ENCODE measurements at regions not wholly inside any gene's neighbourhood (a gene's known extent, or its start where the extent isn't known, plus 50 kb on each side); places are given as distances from the start of the nearest gene placed in this dataset.

DNA sequence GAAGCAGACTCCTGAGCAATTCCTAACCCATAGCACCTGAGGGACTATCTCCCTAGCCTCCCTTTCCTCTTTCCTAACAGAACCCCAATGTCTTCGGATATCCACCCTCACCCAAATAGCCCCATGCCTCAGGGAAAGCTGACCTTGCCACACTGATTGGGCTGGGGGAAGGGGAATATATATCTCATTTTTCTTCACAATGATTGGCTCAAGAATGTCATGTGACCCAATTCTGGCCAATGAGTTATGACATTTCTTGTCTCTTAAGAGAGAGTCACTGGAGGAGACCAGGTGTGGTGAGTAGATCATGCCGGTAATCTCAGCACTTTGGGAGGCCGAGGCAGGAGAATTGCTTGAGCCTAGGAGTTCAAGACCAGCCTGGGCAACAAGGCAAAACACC is 71.9 kb upstream of the NLK start:
- in situ Hi-C loops (cut with MboI; ENCODE audit: low sequenced_read_pairs), result no loop called here

DNA sequence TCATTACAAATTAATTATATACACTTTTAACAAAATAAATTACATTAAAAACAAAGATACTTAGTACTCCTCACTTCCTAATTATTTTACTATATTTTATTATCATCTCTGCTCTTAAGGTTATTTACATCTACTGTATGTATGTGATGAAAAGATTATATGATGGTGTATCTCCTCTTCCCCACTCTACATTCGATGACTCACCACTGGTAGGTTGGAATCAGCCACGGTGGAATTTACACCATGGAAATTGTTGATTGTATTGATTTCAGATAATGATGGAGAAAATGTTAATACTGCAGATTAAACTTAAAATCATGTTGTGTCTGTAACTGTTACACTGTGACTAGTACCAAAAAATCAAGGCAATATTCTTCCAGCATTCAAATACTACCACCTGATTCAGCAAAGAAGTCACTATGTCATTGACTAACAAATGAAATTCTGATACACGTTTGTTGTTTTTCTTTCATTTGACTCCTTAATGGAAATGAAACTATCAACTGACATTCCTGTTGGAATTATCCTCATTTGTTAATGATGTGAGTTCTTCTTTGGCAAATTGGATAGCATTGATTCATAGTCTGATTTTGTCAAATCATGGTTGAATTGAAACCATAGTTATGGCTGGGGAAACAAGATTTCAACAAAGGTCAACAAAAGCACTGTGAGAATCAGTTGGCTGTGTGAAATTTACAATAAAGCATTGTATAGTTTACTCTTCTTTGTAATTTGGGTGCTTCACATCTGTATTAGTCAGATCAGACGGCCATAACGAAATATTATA is 69.0 kb upstream of the NLK start:
- in situ Hi-C loops (cut with MboI; ENCODE audit: low sequenced_read_pairs), result no loop called here

DNA sequence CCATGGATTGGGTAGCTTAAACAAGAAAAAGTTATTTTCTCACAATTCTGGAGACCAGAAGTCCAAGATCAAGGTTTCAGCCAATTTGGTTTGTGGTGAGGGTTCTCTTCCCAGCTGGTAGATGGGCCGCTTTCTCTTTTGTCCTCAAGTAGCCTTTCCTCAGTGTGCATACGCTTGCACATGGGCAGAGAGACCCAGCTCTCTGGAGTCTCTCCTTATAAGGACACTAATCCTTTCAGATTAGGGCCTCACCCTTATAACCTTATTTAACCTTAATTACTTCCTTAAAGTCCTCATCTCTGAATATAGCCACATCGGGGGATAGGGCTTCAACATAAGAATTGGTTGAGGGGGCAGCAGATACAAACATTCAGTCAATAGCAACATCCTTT is 68.4 kb upstream of the NLK start:
- in situ Hi-C loops (cut with MboI; ENCODE audit: low sequenced_read_pairs), result no loop called here

DNA sequence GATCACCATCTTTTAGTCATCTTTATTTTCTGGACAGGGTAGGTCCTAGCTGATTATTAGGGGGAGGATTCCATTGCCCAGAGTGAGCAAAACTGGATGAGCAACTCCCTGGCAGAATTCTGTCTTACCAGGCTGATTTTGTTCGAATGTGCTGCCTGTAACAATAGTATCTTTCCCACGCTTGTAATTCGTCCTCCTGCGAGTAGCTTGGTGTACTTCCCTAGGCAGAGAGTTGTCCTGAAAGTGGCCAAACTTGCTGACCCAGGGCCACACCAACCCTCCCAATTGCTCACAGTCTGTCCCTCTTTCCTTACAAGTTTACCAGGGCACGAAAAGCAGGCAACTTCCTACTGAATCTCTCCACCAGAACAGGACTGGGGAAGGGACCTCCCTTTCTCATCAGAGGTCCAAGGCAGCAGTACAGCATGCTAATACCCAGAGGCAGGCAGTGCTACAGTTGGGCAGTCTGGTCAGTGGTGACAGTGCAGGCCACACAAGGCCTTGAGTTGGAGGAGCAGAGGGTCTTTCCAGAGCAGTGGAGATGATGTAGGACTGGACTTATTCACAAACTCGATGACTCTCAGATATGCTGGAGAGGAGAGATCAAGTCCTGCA is 67.8 kb upstream of the NLK start:
- in situ Hi-C loops (cut with MboI; ENCODE audit: low sequenced_read_pairs), result no loop called here

DNA sequence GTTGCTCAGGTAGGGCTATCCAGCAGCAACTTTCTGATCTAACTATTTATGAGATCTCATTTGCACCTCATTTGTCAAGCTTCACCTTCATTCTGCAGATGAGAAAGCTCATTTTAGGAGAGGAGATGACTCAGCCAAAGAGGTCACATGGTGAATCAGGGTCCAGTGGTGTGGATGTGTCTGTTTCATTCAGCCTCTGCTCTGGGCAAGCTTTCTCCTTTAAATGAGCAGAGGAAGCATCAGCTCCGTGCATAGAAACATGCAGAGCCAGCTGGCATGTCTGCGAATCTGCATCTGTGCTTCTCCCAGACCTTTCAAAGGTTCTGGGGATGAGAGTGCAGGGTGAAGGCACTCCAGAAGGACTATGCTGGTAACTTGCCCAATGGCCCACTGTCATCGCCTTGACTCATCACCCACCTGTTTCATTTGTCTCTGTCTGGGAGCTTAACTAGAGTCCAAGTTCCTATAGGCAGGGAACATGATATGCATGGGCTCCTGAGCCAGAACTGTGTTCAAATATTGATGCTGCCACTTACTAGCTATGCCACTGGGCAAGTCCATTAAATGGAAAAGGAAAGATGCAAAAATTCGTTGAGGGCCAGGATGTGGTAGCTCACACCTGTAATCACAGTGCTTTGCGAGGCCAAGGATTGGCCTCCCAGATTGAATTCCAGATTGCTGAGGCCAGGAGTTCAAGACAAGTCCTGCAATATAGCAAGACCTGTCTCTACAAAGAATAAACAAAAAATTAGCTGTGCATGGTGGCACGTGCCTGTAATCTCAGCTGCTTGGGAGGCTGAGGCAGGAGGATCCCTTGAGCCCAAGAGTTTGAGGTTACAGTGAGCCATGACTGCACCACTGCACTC is 67.1 kb upstream of the NLK start:
- in situ Hi-C loops (cut with MboI; ENCODE audit: low sequenced_read_pairs), result no loop called here

DNA sequence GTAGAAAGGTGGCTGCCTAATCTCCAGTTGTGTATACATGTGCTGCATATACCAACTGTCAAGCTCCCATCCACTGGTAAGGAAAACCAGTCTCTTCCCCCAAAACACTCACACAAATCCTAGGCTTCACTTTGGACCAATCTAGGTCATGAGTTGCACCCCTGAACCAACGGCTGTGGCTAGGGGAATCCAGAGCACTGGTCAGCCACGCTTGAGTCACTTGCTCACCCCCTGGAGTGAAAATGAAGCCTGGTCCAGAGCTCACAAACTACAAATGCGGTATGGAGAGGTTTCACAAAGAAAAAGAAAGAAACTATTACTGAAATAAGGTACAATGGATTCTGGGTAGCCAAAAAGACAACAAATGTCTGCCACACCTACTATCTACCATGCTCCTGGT is 66.1 kb upstream of the NLK start:
- in situ Hi-C loops (cut with MboI; ENCODE audit: low sequenced_read_pairs), result no loop called here

DNA sequence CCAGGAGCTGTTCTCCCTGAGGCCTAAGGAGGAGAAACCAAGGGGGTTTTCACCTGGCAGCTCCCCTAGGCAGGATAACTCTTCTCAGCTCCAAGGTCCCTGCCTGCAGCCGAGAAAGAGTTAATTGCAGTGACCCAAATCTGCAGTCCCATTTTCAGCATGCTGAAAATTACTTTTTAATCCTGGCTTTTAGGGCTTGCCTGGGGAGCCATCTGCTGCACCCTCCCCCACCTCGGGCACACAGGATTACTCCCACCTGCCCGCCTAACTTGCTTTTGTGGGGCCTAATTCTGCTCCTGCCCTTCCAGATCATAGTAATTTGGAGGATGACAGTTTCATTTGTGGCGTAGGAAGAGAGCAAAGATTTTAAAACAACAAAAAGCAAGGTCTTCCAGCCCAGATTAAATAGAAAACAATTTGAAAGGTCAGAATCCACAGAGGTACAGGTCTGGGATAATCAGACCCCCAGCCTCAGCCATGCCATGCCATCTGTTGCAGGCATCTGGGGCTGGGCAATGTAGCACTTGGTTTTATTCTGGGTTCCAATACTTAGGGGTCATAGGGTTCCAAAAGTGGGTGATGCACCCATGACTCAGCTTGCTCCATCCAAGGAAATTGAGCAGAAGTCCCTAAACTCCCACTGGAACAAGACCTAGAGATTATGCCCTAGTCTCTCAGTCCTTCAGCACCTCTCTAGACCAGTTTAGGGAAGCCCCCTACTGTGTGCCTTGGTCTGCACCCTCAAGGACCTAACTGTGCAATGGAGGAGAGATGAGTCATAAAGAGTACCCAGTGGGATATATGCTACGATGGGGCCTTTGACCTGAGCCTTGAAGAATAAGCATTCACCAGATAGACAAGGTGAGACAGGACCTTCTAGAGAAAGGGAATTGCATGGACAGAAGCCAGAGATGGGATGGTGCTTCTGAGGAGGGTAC is 64.5 kb upstream of the NLK start:
- in situ Hi-C loops (cut with MboI; ENCODE audit: low sequenced_read_pairs), result no loop called here

DNA sequence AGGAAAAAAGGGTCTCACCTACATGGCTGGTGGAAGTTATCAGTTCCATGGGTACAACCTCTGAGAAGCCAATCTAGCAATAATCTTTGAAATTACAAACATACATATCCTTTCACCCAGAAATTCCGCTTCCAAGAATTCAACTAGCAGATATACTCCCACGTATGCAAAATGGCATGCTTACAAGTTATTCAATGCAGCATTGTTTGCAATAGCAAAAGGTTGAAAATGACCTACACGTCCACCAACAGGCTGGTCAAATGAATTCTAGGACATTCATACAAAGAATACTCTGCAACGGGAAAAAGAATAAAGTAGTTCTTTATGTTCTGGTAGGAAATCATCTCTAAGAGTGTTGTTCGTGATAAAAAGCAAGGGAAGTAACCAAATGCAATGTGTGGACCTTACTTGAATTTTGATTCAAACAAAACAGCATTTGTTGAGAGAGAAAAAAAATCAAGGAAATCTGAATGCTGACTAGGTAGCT is 63.7 kb upstream of the NLK start:
- in situ Hi-C loops (cut with MboI; ENCODE audit: low sequenced_read_pairs), result no loop called here

DNA sequence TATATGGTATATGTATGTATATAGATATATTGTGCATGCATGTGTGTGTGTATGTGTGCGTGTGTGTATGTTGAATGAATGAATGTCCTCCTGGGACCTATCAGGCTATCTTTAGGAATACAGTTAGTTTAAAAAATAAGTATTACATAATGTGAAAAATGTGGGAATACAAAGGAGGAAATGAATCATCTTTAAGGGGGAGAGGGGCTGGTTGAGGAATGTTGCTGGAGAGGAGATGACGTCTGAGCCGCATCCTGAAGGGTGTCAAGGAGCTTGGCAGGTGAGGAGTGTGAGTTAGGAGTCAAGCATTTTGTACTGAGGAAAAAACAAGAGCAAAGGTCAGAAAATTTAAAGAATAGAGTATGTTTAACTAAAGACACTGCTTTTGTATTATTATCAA is 62.4 kb upstream of the NLK start:
- in situ Hi-C loops (cut with MboI; ENCODE audit: low sequenced_read_pairs), result no loop called here

DNA sequence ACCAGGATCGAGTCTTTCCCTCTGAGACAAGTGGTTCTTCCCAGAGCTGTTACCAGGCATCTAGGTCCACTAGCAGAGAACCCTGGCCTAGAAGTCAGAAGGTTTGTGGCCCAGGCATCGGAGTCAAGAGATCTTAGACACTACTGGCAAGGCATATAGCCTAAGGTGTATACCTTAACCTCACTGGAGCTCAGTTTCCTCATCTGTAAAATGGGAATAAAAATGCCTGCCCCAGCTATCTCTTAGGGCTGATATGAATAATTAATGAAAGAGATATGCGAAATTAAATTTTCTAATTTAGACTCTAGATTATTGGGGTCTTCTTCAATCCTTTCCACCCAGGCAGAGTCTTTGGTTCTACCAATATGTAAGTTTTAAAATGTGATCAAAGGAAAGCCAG is 60.5 kb upstream of the NLK start:
- in situ Hi-C loops (cut with MboI; ENCODE audit: low sequenced_read_pairs), result no loop called here

DNA sequence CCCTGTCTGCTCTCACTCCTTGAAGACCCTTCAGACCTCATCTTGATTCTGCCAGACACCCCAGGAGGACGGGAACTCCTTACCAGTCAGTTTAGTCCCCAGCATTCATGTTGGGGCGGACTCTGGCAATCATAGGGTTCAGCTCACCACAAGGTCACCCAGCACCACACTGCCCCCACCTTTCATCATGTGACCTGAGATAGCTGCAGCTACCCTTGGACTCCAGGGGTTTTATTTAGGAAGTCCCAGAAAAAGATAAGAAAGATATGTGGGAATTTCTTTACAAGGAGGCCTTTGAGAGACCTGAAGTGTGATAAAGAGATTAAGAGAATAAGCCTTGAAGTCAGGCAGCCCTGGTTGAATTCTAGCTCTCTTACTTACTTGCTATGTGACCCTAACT is 59.8 kb upstream of the NLK start:
- in situ Hi-C loops (cut with MboI; ENCODE audit: low sequenced_read_pairs), result no loop called here

DNA sequence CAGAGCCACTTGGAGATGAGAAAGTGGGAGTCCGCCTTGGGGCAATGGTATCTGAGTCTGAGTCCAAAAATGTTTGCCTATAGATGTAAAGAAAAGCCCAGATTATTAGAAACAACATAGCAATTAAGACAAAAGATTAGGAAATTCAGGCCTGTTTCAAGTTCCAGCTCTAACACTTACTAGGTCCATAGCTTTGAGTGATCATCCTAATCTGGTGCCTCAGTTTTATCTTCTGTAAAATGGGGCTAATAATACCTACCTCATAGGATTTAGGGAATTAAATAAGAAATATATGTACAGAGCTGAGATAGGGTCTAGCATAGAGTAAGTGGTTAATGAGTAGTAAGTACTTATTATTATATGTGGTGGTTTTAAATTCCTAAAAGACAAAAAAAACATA is 58.6 kb upstream of the NLK start:
- in situ Hi-C loops (cut with MboI; ENCODE audit: low sequenced_read_pairs), result no loop called here

DNA sequence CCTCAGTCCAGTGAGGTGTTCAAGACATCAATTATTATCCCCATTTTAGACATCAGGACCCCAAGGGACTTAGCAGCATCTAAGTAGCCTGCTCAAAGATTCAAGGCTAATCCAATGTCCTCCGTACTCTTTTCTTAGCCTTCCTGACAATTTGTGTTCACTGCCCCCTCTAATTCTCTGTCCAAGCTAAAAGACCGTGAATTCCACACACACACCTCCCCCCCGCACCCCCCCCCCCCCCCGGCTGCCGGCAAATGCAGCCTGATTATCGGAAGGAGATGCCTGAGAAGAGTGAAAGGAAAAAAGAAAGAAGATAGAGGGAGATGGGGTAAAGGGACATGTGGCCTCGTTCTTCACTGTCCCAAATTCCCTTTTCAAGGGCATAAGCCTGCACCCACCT is 58.1 kb upstream of the NLK start:
- in situ Hi-C loops (cut with MboI; ENCODE audit: low sequenced_read_pairs), result no loop called here

DNA sequence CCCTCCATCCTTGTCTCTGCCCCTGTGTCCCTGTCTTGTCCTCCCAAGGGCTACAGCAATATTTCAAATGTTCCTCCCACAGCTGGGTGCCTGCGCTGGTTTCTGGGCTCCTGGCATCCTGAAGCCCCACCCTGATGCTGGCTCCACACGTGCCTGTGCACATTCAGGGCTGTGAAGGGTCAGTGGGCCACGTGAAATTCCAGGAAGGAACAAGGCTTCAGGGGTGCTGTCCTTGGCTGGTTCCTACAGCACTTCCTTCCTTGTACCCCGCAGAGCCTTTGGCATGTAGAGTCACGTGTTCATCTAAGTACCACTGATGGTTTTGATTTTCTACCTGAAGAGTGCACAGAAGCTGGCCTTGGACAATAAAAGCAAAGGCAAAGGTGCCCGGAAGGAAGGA is 57.7 kb upstream of the NLK start:
- in situ Hi-C loops (cut with MboI; ENCODE audit: low sequenced_read_pairs), result no loop called here

DNA sequence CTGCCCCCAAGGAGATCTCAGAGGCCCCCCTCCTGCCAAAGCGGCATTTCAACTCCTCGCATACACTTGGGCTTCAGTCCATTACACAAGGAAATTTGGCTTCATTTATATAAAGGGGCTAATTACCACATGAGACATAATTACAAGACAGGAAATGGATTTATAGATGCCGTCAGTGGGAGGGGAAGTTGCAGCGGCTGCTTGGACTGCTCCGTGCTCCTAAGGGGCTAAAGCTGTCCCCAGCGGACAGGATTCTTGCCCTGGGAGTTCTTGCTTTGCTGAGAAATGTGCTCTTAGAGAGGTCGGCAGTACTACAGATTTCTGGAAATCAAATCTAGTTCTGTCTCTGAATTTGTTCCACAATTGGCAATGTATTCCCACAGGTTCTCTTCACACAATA is 57.2 kb upstream of the NLK start:
- in situ Hi-C loops (cut with MboI; ENCODE audit: low sequenced_read_pairs), result no loop called here

DNA sequence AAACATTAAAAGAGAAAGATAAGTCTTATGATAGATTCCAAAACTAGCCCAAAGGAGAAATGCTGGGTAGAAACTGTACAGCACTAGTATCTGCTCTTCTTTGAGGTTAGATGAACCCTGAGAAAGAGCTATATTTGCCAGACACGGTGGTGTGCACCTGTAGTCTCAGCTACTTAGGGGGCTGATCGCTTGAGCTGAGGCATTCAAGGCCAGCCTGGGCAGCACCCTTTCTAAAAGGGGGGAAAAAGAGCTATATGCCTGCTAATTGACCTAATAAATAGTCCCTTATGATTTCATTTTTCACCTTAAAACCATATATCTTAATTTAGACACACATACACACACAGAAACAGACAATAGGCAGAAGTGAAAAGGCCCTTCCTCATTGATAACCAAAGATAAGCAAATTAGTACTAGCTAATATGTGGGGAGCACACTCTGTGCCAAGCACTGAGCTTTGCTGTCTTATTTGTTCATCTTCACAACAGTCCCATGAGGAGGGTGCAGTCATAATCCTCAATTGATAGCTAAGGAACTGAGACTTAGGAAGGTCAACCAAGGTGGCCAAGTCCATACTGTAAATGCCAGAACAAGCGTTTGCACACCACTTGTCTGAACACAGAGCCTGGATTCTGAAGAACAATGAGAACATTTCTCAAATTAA is 56.6 kb upstream of the NLK start:
- in situ Hi-C loops (cut with MboI; ENCODE audit: low sequenced_read_pairs), result no loop called here

DNA sequence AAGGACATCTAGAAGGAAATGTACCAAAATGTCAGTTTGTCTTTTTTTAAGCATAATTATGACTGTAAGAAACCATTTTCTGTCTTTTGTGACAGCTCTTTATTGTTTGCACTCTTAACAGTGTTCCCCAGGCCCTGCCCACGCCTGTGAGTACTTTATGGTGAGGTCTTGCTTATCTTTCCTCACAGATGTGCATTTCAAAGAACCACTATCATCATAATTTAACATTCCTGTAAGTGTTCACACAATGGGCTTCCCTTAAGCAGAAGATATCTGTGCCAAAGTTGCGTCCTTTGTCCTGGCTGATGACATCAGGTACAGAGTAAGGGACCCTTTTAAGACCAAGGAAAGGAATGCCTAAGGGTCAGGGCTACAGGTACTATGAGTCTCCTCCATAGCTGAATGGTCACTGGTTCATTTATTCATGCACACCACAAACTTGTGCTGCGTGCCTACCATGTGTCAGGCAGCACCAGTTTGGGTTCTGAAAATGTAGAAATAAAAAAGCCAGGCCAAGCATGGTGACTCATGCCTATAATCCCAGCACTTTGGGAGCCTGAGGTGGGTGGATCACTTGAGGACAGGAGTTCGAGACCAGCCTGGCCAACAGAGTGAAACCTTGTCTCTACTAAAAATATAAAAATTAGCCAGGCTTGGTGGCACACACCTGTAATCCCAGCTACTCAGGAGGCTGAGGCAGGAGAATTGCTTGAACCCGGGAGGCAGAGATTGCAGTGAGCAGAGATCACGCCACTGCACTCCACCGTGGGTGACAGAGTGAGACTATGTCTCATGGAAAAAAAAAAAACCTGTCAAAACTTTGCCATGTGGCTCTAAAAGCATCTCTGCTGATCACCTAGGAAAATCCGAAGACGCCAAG is 55.4 kb upstream of the NLK start:
- in situ Hi-C loops (cut with MboI; ENCODE audit: low sequenced_read_pairs), result no loop called here

DNA sequence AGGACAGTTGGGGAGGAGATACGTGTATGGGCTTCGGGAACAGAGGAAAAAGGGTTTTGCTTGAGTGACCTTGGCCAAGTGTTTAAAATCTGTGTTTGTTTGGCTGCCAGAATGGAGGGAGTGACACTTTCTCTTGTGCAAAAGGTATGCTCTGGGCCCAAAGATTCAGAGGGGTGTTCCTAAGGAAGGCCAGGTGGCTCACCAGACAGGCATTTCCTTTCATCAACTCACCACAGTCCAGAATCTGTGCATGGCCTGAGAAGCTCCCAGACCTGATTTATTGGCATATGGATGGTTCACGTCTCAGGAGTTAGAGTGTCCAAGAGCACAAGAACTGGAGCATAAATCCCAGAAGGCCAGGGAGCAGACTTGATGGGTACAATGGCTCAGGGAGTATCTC is 53.4 kb upstream of the NLK start:
- in situ Hi-C loops (cut with MboI; ENCODE audit: low sequenced_read_pairs), result no loop called here

DNA sequence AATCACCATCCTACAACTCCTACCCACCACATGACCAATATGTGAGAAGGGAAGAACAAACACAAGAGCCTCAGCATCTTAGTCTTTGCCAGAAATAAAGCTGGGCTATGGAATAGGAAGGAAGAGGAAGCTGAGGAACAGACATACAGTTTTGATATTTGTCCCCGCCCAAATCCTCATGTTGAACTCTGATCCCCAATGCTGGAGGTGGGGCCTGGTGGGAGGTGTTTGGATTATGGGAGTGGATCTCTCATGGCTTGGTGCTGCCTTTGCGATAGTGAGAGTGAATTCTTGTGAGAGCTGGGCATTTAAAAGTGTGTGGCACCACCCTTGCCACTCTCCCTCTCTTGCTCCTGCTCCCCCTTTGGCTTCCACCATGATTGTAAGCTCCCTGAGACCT is 52.4 kb upstream of the NLK start:
- in situ Hi-C loops (cut with MboI; ENCODE audit: low sequenced_read_pairs), result no loop called here
